Embryonic facial prominence (tissue), 1 donor: ENCODE measurements at regions not wholly inside any gene's neighbourhood (a gene's known extent, or its start where the extent isn't known, plus 50 kb on each side); places are given as distances from the start of the nearest gene placed in this dataset.

Experiments used
- DNase-seq: peaks from one replicate; pipeline ENCODE4 v3.0.0-alpha.2; 2016; ENCODE audit errors: extremely low spot score

DNA sequence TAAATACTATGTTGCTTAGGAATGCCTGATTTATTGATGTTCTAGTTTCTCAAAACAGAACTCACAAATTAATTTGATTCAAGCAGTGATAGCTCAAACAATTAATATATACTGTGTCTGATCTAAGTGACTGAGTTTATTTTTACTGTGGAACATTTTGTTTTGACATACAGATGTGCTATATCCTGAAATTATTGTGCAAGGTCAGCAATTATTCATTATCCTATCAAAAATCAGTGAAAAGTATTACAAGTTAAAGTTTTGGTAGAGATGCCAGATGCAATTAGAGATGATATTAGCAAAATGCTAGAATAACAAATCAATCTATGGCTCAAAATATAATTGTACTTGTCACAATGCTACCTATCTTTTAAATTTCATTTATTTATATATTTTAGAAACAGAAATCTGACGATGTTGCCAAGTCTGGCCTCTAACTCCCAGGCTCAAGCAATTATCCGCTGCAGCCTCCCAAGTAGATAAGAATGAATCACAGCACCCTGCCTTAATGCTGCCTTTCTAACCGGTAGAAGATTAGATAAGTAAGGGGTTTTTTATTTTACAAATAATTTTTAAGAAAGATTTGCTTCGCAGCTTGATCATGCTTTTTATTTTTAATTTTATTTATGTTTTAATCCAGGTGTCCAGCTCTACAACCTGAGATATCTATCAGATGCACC is 825.5 kb upstream of the NDST4 start:
- DNase-seq = no peak

DNA sequence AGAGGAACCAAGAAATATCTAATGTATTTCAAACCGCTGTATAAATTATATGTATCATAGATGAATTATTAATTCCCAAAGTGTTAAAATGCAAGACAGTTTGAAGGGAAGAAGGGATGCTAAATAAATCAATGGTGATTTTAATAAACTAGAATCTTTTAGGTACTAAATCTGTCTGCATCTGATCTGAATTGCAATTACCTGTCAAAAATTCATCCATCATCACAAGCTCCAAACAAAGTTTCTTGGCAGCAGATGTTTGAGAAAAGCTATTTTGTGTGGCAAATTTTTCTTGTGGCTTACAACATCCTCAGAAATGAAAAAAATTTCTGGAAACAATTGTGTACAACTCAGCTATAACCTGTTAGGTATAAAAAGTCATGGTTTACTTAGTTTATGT is 816.0 kb upstream of the NDST4 start:
- no peak for DNase-seq

DNA sequence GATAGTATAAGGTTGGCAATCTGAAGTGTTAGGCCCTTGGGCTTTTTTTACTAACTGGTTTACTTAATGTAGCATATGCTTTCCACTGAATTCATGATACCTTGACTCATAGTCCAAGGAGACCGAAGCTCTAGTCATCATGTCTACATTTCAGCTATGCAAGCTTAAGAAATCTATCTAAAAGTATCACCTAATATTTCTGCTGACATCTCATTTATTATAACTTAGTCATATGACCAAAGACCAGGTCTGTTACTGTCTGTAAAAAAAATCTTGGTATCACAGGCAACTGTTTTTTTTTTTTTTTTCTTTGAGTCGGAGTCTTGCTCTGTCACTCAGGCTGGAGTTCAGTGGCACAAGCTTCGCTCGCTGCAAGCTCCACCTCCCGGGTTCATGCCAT is 814.0 kb upstream of the NDST4 start:
- DNase-seq = no peak

DNA sequence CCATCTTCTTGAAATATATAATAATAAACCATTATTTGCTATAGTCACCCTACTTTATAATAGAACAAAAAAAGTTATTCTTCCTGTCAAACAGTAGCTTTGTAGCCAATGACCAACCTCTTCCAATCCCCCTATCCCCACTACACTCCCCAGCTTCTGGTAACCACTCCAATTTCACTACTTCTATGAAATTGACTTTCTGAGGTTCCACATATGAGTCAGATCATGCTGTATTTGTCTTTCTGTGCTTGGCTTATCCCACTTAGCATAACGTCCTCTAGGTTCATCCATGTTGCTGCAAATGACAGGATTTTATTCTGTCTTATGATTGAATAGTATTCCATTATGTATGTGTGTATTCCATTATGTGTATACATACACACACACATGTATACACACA is 809.7 kb upstream of the NDST4 start:
- no peak for DNase-seq

- DNase-seq = no peak
Measured at GRCh38 chr4:115920637-115921036, 807.2 kb upstream of the NDST4 start.

- no peak for DNase-seq
Measured at GRCh38 chr4:115918149-115918548, 804.7 kb upstream of the NDST4 start.

- no peak for DNase-seq
Measured at GRCh38 chr4:115906428-115906827, 793.0 kb upstream of the NDST4 start.

DNA sequence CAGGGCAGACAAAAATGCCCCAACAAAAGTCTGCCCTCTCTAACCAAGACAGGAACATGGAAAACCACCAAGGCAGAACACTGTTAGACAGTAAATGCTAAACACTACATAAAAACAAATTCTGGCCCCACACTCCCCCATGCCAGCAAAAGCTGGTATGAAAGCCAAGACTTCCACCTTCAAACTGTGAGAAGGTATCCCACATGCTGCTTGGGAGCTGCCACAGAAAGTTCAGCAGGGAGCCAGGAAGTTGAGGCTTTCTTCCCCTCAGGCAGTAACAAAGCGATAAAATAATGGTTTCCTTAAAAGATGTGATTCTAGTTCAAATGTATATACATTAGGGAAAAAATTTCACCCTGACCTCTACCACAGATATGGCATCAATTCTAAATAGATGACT is 770.4 kb upstream of the NDST4 start:
- no peak for DNase-seq

- no peak for DNase-seq
Measured at GRCh38 chr4:115883231-115883630, 769.8 kb upstream of the NDST4 start.

DNA sequence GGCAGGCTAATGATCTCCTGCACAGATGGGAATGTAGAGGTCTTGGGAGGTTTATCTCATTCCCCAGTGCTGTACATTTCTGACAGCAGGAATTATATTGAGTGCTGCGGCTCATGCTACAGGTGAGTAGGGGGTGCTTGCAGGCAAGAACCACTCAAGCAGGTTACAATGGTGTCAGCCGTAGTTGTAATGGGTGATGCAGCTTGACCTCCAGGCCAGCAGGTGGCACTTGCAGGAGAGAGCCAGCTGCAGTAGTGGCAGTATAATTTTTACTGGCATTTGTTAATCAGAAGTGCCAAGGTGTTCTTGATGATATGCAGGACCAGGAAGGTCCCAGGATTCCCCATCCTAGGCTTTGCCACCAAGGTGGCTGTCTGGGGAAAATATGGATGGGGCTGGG is 759.6 kb upstream of the NDST4 start:
- DNase-seq = no peak

DNA sequence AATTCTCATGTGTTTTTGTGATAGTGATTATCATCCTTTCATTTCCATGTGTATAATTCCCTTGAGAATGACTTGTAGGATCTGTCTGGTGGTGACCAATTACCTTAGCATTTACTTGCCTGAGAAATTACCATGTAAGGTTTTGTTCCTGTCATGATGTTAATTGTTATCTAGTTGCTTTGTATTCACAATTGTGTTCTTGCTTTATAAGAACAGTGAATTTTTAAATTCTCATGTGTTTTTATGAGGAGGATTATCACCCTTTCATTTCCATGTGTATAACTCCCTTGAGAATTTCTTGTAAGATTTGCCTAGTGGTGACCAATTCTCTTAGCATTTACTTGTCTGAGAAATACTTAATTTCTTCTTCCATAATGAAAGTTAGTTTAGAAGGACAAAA is 758.2 kb upstream of the NDST4 start:
- no peak for DNase-seq

DNA sequence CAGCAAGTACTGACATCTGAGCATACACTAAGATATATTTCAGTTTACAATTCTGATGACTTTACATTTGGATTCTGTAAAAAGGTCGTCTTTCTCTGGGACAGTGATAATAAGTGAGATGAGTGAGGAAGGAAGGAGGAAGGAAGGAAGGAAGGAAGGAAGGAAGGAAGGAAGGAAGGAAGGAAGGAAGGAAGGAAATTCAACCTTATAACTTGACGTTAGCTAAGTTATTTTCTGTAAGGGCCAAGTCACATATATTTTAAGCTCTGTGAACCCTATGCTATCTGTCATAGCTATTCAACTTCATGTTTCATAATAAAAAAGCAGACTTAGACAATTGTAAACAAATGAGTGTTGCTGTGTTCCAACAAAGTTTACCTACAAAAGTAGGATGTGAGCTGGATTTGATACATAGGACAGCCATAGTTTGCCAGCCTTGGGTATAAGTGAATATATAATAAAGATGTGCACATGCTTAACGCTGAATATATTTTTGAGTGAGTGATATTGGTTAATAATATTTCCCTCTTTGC is 753.0 kb upstream of the NDST4 start:
- no peak for DNase-seq

GRCh38 chr4:115865736-115866135 is 752.3 kb upstream of the NDST4 start:
- DNase-seq = no peak

DNA sequence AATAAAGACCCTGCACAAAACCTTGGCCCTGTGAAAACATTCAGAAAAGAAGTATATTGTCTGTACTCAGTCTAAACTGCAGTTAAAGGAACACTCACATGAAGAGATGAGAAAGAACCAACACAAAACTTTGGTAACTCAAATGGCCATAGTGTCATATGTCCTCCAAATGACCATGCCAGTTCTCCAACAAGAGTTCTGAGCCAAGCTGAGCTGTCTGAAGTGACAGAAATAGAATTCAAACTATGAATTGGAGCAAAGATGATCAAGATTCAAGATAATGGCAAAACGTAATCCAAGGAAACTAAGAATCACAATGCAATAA is 739.3 kb upstream of the NDST4 start:
- no peak for DNase-seq

GRCh38 chr4:115851918-115852766 is 738.7 kb upstream of the NDST4 start:
- no peak for DNase-seq

DNA sequence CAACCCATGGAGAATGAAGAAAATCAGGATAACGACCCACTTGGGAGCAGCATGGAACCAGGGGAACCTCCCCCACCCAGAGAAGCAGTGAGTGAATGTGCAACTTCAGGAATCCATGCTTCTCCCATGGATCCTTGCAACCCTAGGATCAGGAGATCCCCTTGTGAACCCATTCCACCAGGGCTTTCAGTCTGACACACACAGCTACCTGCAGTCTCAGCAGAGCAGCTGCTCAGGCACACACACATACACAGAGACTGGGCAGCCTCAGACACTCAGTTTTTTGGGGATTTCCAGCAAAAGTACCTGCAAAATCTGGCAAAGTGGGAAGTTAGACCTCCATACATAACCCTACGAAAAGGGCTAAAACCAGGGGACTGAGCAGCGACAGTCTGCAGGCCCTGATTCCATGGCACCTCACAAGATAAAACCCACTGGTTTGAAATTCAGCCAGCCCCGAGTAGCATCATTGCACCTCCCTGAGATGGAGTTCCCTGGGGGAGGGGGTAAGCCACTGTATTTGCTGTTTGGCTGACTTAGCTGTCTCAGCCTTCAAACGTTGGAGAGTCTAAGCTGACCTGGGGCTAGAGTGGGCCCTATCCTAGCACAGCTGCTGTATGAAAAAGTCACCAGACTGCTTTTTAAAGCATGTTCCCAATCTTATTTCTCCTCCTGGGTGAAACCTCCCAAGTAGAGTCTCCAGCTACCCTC is 737.5 kb upstream of the NDST4 start:
- DNase-seq = no peak

DNA sequence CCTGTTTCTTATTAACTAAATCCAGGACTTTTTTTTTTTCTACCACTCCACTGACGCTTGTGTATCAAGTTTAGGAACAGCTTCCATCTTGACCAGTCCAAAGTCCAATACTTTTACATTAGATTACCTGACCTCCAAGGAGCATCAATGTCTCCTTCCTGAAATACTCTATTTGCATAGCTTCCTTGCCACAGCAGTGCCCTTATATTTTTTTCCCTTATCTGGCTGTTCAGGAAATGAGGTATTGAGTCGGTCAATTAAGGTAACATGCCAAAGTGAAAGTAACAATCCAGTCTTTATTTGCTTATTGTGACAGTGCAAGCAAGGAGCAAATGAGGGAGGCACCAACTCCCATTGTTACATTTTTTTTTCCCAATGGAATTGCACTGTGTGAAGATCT is 730.8 kb upstream of the NDST4 start:
- no peak for DNase-seq

- no peak for DNase-seq
Measured at GRCh38 chr4:115841871-115842270, 728.5 kb upstream of the NDST4 start.

DNA sequence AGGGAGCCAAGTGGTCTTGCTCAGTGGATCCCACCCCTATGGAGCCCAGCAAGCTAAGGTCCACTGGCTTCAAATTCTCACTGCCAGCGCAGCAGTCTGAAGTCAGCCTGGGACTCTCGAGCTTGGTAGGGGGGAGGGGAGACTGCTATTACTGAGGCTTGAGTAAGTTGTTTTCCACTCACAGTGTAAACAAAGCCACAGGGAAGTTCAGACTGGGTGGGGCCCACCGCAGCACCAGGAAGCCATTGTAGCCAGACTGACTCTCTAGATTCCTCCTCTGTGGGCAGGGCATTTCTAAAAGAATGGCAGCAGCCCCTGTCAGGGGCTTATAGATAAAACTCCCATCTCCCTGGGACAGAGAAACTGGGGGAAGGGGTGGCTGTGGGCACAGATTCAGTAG is 721.0 kb upstream of the NDST4 start:
- no peak for DNase-seq

GRCh38 chr4:115824630-115825029 is 711.2 kb upstream of the NDST4 start:
- DNase-seq = no peak

- no peak for DNase-seq
Measured at GRCh38 chr4:115803825-115804224, 690.4 kb upstream of the NDST4 start.

- no peak for DNase-seq
Measured at GRCh38 chr4:115790812-115791211, 677.4 kb upstream of the NDST4 start.
